NCI-H82 (cell line): ENCODE measurements at regions not wholly inside any gene's neighbourhood (a gene's known extent, or its start where the extent isn't known, plus 50 kb on each side); places are given as distances from the start of the nearest gene placed in this dataset.

ENCODE experiments used
- DNase-seq: peaks from one replicate; lab custom pipeline; 2025; lab: John Stamatoyannopoulos, UW

DNA sequence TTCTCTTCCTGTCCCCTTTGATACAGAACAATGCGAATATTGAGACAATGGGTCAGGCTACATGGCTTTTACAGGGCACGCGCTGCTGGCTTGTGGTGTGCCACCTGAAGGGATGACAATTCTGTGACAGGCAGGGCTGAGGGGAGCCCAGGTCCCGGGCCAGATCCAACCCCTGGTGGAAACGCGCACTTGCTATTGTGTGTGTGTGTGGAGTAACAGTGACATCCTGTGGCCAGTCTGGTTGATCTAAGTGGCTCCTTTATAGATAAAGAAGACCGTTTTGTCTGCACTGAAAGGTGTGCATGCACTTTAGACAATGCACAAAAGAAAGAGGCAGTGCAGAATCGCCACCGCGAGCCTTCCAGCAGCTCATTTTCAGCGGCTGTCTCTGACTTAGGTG lies 273.6 kb downstream of the HRH4 start:
- DNase-seq = peak; percentile 70

DNA sequence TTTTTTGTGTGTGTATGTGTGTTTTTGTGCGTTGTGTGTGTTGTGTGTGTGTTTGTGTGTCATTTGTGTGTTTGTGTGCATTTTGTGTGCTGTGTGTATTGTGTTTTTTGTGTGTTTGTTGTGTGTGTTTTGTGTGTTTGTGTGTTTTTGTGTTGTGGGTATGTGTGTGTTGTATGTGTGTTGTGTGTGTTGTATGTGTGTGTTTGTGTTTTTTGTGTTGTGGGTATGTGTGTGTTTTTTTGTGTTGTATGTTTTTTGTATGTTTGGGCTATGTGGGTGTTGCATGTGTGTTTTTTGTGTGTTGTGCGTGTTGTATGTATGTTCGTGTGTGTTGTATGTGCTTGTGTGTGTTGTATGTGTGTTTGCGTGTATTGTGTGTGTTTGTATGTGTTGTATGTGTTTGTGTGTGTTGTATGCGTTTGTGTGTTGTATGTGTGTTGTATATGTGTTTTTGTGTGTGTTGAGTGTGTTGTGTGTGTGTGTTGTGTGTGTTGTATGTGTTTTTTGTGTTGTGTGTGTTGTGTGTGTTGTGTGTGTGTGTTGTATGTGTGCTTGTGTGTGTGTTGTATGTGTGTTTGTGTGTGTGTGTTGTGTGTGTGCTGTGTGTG lies 275.3 kb downstream of the HRH4 start:
- no peak for DNase-seq

DNA sequence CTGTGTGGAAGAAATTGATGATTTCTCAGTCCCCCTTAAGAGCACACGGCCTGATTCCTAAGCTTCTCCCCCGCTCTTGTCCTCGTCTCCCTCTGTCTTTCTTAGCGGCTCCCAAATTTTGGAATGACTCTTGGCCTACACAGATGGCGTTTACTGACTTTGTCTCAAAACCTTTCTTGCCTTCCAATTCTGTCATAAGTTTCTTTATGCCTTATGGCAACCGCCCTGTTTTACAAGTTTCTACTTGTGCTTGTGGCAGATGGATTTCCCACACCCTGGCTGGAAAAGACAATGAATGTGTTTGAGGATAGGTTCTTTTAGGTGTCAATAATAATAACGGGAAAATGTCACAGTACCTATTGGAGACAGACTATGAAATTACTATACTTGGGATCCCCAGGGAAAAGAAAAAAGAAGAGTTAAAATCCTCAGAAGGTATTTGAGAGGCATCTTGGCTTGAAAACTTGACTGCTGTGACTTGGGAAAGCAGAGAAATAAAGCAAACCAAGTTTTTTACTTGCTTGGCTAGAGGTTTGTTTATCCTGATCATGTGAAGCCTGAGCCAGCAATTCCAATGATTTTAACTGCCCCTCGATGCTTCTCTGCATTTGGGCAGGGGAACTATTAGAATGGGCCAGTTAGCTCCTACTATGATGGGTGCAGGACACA lies 276.4 kb downstream of the HRH4 start:
- DNase-seq = no peak

DNA sequence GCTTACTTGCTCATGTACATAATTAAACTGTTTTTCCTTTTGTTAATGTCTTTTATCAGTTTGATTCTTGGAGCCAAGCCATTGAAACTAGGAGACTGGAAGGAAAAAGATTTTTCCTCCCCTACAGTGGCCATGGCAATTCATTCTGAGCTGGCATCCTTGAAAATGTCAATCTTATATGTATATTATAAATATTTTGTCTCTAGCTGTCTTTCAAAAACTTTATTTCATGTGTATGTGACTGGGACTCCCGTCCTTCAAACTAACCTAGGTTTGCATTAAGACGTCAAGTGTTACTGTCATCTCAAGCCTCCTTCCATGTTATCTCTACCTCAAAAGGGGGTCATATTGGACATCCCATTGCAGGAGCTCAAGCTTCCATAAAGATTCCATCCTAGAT lies 280.4 kb downstream of the HRH4 start:
- no peak for DNase-seq

DNA sequence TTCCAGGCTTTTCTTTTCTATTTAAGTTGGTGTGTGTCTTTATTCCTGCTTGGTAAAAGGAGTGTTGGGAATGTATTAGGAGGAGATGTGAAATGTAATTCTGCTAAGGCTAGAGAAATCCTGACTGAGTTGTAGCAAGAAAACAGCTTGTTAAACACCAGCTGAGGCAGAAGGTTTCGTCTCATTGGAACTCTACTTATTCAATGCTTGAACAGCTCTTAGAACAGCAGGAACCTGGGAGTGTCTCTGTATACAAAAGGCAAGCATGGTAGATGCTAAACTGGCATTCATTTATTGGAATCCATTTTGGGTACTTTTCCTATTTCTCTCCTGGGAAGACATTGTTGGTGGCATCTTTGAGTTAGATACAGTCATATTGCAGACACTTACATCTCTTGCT lies 280.9 kb downstream of the HRH4 start:
- no peak for DNase-seq

DNA sequence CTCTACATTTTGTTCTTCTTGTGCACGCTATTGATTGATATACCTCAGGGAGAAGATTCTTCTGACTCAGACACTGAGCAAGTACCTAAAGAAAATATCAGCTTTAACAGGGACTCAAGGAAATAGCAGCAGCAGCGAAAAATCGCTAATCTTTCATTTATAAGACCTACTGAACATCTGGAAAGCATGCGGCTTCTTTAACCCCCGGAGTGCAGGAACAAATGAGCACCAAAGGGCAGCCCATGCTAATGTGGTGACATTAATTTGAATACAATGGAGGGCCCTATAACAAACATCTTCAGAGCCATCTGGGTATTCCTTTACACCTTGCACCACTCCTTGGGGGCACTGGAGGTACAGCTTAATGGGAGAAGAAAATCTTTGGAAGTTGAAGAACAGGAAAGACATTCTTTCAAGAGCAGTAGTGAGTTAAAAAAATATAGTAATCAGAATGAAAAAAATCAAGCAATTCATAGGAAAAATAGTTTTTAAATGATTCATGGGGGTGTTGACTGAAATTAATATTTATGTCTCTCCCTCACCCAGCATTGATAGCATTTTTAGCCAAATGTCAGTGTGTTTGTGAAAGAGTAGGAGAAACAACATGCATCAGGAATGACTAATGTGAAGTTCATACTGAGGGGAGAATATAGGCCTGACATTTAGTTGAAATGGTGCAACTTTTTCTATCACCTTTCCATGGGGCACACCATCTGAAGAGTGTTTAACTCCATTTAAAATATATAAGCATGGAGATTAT lies 281.7 kb downstream of the HRH4 start:
- no peak for DNase-seq

DNA sequence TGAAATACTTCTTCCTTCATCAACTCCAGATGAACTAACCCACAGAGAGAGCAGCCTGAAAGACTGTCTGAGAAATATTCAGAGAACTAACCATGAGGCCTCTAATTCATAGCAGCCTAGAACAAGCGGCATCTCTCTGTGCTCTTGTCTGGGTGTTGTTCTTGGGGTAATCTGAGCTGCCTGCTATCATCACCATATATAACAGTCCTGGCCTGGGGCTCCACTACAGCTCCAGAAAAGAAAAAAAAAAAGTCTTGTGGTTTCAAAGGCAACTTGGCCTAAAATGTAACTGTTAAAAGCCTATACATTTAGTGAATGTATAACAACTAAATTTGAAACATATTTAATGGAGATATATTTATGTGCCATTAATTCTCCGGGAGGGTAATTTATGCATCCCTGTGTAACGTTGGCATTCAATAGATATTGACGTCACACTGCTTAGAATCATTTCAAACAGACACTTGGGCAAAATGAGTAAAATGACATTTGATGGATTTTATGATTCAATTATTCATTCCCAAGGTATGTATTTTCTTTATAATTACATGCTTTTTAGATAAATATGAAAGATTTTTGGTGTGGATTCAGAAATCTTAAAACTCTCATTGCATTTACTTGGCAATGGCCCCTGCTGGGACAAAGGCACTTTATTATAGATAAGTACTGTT lies 294.3 kb downstream of the HRH4 start:
- DNase-seq = no peak

DNA sequence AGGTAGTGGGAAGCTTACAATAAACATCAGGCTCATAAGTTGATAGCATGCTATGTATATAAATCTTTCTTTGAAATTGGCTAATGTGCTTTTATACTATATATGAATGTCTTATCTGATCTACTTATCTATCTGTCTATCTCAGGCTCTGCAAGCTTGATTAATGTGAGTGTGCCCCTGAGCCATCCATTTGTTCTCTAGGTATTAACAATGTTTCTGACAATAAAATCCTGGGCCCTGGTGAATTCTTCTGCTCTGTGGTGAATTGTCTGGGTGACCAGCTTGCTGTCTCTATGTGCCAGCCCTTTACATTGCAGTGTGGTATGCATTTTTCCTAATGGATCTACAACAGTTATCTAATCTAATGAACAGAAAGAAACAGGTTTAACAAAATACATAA lies 295.9 kb downstream of the HRH4 start:
- peak; percentile 26 for DNase-seq

DNA sequence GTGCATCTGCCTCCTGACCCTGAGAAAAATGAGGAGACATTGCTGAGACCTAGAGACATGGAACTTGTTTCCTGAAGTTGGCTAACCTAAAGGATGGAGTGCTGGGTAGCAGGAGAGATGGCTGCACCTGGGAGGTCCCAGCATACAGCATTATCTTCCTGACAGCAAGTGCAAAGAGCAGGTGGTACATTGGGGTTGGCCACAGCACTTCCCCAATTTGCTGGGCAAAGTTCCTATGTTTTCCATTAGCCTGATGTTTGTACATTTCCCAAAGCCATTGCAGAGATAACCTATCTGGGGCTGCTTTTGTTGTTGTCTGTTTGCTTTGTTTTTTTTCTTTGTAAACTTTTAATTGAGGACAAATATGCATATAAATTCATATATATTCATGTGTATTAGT lies 296.7 kb downstream of the HRH4 start:
- no peak for DNase-seq

DNA sequence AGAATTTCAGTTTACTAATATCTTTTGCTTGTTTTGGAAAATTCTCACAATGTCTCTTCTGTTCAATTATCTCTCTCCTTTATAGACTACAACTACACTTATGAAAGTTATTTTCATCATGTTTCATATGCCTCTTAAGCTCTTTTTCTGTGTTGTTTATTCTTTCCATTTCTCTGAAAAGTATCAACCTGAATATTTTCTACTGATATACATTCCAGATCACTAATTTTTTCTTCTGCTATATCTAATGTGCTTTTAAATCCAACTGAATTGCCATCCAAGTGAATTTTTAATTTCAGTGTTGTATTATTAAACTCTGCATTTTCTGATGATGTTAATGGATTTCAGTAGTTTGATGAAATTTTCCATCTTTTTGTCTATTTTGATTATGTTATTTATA lies 301.3 kb downstream of the HRH4 start:
- no peak for DNase-seq

DNA sequence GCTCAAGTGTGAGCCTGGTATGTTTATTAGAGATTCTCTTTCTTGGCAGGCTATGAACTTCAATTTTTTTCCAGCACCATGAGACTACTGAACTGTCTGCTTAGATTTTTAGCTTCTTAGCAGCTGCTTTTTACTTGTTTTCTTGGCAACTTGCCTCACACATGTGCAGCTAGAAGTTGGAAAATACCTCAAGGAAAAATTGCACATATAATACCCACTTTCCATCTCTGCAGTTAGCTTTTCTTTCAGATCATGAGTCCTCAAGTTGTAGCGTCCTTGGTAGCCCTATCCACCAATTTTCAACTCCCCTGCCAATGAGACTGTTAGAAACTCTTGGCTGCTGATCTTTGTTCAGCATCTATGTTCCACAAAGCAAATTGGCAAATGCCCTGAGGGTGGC lies 302.1 kb downstream of the HRH4 start:
- no peak for DNase-seq

DNA sequence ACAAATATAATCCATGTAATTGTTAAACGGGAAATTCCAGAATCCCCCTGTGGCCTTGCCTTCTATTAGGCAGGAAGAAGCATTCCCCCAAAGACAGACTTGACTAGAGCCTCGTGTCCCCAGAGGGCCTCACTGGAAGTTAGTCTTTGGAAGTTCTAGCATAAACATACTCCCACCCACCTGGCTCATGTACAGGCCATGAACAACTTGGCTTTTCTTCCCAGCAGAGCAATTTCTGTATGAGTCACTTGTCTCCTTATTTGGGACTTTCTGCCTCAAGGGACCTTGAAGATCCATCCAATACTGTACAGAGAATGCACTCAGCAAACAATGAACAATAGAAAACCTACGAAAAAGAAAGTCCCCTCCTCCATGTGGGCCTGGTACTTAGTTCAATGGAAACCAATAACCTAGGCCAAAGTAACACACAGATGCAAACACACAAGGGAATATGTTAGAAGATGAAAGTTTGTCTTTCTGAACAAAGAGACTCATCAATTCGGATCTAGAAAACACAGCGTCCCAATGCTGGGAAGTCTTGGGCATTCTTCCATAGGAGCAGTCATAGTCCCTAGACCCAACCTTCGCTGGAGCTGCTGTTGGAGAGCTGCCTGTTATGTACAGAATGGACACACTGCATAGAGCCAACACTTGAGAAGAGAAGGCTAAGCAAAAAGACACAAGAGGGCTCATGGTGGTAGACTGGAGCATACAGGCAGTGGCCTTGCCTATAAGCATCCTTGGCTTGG lies 303.5 kb downstream of the HRH4 start:
- no peak for DNase-seq

DNA sequence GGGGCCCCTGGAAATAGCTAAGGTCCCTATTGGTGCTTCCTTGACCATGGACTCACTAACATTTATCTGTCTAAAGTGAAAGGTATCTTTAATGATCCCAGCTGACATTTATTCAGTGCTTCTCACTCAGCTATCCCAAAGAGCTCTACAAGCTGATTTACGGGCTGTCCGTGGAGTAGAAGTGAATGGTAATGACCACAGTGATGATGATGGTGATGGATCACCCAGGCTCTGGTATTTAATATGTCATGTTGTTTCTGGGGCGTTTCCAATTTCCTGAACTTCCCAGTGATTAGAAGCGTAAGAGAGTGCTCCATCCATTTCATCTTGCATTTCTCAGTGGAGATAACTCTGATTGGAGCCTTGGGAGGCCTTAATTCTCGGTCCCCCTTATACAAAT lies 304.3 kb downstream of the HRH4 start:
- DNase-seq = no peak

DNA sequence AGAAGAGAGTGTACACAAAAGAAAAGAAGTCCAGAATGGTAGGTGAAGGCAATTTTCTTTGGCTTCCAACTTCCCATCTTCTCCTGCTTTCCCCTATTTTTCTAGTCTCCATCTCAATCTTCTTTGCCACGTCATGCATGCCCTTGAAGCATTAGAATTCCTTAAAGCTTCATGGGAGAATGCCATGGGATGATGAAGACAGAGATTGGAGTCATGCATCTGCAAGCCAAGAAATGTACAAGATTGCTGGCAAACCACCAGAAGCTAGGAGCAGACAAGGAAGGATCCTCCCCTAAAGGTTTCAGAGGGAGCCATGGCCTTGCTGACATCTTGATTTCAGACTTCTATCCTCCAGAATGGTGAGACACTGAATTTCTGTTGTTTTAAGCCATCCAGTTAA lies 305.9 kb downstream of the HRH4 start:
- DNase-seq = no peak

DNA sequence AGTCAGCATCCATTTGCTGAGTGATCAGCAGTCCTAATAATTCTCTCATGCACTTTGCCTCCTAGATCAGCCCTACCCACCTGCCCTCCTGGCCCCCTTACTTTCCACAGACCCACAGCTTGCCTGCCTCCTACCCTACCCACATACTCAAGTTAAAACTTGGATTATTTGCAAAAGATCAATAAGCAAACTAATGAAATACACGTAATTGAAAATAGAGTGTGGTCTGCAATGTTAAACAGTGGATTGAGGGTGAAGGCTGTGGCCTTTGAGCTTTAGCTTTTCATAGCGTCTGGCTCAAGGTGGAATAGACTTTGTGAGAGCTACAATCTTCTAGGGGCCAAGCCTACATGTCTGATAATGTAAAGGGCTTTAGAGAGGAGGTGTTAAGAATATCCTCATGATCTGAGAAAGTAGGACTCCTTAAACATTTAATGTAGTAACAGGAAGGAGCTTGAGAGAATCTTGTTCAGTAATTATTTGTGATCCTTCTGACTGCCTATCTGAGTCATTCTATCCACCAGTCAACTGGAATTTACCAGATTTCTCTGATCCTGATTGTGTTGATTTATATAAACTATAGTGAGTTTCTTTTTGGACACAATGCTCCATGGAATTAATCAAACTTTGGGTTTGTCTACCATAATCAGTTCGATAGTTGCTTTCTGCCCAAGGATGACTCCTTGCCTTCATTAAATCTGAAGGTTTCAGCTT lies 310.0 kb downstream of the HRH4 start:
- no peak for DNase-seq

DNA sequence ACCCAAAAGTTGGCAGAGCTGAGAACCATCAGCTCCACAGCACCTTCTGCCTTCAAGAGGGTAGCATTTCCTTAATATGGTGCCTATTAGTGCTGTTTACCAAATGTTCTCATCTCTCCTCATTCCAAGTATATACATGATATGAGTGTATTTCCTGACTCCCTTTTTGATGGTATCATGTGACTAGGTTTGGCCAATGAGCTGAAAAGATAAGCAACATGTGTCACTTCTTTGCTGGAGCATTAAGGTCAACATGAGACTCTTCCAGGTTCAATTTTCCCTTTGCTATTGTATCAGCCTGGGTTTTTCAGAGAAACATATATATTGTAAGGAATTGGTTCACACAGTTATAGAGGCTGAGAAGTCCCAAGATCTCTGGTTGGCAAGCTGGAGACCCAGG lies 310.9 kb downstream of the HRH4 start:
- no peak for DNase-seq

DNA sequence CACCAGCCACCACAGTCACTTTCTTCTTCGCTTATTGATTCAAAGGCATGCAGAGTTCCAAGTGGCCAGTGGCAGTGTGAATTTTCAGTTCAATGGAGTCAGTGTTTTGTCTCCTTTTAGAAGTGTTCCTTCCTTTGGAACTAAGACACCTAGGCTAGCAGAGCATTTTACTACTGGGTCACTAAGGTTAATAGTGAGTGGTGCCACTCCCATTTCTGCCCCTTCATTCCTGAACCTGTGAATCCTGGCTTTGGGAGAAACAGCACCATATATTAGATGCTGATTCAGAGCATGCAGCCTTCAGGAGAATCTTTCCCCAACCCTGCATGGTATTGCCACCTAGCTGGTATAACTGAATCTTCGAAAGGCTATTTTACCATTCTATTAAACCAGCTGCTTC lies 312.7 kb downstream of the HRH4 start:
- DNase-seq = no peak

DNA sequence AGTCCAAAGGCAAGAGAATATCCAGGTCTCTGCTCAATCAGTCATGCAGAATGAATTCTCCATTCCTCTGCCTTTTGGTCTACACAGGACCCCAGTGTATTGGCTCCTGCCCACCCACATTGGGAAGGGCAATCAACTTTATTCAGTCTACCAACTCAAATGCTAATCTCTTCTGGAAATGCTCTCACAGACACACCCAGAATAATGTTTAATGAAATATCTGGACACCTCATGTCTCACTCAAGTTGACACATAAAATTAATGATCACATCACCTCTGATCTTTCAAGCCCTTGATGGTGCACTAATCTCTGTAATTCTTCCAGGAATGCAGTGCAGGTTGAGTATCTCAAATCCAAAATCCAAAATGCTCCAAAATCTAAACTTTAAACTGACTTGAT lies 315.6 kb downstream of the HRH4 start:
- no peak for DNase-seq

DNA sequence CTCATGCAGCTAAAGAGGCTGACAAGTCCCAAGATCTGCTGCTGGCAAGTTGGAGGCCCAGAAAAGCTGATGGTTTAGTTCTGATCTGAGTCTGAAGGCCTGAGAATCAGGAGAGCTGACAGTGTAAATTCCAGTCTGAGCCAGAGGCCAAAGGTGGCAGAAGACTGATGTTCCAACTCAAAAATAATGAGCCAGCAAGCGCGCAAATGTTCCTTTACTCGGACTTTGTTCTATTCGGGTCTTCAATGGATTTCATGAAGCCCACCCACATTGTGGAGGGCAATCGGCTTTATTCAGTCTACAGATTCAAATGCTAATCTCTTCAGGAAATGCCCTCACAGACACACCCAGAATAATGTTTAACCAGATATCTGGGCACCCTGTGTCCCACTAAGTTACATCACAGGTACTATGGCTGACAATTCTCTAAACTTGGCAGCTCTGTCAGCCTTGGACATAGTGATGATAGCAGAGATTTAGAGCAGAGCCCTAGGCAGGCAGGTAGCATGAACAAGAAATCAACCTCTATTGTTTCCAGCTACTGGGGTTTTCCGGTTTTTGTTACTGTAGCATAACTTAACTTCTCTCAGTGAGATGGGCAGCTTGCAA lies 318.5 kb downstream of the HRH4 start:
- no peak for DNase-seq

DNA sequence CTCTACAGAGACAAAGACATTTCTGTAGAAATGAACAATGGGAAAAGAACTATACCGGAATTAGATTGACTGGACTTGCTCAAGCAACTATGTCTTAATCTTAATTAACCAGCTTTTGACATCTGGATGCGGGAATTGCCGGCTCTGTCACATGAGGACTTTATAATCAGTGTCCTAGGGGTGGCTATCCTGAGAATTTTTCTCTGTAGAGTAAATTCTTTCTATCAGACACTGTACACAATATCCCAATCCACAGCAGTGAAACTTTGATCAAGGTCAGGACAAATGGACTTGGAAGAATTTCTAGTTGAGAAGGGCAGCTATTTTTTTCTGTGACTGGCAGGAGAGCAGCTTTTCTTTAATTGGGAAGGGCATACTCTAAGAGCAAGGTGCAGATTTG lies 322.1 kb downstream of the HRH4 start:
- peak; percentile 51 for DNase-seq

DNA sequence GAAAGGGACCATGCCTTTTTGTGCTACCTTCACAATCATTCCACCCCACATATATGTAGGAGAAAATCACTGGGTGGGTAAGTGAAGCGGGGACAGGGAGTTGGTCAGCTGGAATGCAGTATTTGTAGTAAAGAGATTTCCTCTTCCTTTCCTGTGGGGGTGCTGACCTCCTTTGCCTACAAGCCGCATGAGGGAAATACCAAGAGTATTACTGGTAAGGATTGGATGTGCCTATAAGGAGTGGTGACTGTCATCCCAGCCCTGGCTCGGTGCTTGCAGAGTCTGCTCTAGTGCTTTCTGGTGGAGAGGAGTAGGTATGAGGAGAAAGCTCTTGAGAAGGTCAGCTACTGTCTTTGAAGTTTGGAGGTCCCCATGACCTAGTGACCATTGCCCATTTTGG lies 324.6 kb downstream of the HRH4 start:
- DNase-seq = no peak
